Activated CD8-positive, alpha-beta memory T cell treated with anti-CD3 and anti-CD28 coated beads, Interleukin-2, amount 50 U/mL, for 24 hours (primary cell): ENCODE measurements at regions not wholly inside any gene's neighbourhood (a gene's known extent, or its start where the extent isn't known, plus 50 kb on each side); places are given as distances from the start of the nearest gene placed in this dataset.
"Not testable (repeated sequence)": the region's sequence is repeated elsewhere in the genome, so short reads cannot be mapped to it uniquely, and the experiment has no call there.

Experiments
- DNase-seq: peaks from one replicate; pipeline ENCODE4 v3.0.0-alpha.2; 2020; ENCODE audit errors: extremely low read depth

DNA sequence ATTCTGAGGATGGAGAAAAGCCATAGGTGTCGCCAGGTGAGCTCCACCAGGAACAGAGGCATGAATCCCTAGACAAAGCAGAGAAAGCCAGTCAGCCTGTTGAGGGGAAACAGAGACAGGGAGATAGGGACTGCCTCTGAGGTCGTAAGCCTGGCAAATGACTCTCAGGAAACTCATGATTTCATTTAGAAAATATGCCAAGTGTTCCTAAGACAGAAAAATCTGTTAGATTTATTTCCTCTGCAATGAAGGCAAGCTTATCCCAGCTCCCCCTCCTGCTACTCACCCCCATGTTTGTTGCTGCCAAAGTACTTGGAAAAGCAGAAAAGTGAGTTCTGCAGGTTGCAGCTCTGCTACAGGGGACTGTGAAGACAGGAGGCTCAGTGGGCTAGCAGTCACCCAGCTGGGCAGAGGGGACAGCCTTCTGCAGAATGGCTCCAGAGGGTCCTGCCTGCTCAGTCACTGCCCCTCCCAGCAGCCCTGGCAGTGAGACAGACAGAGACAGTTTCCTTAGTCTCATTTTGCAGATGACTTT lies 184.3 kb downstream of the ADRA2A start:
- no peak for DNase-seq

DNA sequence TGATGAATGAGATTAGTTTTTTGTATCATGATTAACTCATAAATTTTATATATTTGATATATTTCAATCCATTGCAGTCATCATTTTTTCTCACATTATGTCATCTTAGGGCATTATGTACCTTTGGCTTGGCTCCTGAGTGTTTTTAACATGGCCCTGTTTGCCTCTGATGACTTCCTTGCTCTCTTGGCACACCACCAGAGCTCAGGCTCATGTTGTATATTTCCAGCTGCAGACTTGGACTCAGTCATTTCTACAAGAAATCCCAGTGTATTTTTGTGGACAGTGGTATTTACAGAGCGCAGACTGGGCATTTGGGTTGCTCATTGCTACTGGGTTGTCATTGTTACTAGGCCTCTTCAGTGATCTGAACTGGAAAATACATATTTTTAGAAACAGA lies 188.5 kb downstream of the ADRA2A start:
- no peak for DNase-seq

DNA sequence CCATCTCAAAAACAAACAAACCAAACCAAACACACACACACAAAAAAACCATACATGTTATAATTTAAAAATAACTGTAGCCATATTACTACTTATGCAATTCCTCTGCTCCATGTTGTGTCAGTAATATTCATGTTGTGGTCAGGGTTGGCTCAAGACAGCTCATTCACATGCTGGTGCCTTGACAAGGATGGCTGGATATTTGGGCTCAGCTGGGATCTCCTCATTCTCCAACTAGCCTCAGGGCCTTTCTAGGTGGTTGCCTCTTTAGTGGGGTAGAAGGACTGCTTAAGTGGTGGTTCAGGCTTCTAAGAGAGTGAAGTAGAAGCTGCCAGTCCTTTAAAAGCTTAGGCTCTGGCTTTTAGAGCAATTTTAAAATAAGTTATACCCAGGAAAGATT lies 189.3 kb downstream of the ADRA2A start:
- DNase-seq, result no peak

DNA sequence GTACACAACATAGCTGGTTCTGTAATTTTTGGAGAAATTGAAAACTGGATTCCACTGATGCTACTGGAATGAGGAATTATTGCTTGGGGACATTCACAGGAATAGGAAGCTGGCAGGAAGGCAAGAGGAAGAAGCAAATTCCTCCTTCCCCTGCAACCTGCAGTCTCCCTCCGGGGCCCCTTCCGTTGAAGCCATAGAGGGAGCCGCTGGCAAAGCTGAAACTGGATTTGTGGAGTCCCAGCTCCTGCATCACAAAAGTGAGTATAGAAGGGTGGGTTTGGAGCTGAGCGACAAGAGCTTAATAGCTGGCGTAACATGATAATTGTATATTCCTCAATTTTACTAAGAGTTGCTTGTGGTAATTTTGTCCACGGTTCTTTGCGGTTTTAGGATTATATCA lies 190.8 kb downstream of the ADRA2A start:
- DNase-seq, result no peak

DNA sequence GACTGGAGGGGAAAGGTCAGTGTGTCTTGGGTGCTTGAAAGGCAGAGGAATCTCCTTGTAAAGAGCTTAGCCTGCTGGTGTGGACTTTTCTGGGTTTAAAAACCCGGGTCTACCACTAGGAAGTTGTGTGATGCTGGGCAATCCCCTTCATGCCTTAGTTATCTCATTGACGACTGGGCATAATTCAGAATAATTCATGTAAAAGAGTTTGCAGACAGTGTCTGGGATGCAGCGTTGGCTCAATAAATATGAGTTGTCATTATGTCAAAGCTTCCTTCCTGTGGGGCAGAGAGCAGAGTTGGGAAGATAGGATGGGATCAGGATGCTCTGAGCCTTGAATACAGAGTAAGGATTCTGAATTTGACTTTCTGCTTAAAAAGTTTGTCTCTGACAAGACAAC lies 196.4 kb downstream of the ADRA2A start:
- DNase-seq, result no peak

DNA sequence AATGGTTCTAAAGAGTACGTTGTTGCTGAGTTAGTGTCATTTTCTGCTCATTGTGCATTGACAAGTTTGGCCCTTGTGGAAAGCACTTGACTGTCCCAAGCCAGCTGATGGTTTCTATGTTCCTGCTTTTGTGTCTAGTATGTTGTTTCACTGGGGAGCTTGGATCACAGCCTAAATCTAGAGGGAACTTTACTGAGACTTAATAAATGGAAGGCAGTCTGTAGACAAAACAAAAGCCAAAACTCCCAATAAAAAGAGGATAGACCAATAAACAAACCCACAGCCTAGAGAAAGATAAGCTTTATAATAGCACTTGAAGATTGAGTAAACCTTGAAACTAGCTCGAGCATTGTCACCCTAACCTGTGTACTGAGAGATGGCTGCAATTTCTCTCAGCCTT lies 196.8 kb downstream of the ADRA2A start:
- no peak for DNase-seq

DNA sequence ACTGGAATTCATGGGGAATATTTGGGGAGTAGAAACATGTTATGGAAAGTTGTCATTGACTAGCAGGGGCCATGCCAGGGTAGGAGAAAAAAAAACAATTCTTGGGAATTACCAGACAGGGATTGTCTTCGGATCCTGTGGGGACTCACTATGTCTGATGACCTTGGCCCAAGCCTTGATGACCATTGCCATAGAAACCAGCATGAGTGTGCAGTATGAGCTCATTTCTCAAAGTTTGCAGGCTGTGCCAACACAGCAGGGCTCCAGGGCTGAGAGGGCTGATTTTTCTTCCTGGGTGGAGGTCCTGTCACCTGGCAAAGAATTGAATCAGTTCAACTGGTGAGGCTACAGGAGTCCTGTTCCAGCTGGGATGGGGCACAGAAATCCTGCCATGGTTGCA lies 198.3 kb downstream of the ADRA2A start:
- DNase-seq, result no peak

DNA sequence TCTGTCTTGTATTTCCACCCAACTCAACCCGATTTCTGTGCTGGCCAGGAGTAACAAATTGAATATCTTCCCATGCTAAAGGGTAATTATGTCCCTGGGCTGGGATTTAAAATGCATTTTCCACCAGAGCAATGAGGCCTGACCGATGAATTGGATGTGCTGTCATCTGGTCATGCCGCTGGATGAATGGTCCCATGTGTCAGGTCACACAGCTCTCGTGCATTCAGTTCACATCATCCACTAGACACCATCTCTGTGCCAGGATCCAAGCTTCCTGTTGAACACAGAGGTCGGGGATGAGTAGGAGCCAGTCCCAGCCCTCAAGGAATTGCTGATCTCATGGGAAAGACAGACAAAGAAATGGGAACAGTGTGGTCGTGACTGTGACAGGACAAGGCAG lies 200.8 kb downstream of the ADRA2A start:
- DNase-seq, result no peak

DNA sequence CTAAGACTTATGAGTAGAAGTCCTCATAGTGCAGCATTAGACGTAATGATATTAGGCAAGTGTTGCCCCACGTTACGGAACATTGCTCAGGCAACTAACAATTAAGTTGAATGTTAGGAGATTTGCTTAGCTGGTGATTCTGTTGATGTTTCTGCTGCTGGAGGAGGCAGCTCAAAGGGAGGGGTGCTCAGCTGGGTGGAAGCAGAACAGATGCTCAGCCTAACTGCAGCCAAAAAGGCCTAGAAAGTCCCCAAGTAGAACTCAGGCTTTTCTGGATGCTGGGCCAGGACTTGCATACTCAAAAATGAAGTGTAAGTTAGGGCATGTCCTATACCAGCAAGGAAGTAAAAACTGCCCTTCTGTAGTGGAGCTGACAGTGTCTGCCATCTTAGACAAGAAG lies 201.4 kb downstream of the ADRA2A start:
- no peak for DNase-seq

DNA sequence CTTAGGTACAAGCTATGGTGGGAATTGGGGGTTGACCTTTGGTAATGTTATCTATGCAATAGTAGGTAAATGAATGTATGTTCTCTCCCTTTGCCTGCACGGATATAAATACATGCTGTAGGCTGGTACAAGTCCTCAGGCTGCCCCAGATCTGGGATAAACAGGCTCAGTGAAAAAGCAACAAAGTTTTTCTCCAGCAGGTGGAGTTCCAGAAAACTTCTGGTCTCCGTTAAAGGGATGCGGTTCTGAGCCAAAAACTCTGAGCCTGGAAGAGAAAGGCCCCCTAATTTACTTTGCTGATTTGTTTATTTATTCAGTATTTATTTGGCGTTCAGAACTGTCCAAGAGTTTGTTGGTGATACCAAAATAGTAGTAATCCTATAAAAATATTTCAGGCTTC lies 204.7 kb downstream of the ADRA2A start:
- DNase-seq, result no peak

DNA sequence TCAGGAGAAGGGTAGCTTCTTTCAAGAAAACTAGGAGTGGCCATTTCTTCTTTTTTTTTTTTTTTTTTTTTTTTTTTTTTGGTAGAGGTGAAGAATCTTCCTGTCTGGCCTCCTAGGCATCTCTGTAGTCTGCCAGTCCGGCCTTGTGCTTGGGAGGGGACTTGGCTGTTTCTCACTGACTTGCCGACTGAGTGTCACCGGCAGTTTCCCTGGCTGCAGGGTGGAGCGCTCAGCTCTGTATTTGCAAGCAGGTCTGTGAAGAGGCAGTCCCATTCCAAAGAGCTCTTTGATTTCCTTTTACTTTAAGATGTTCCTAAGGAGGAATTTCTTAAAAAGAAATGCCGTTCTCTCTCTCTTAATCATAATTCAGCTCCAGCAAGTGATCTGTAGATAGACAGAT lies 212.6 kb downstream of the ADRA2A start:
- no peak for DNase-seq

DNA sequence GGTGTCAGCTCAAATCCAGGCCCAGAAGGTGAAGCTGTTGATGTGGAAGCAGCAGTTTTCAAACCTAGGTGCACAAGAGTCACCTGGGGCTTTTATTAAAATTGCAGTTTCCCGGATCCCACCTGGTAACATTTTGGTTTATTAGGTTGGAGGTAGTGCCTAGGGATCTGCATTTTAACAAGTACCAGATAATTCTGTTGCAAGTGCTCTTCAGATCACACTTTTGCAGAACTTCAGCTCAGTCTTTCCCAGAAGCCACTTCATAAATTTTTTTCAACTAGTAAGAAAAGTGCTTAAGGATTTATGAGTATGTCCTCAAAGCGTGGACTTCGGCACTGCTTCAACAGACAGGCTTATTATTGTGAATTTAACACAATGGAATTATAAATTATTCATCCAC lies 213.8 kb downstream of the ADRA2A start:
- DNase-seq, result no peak

DNA sequence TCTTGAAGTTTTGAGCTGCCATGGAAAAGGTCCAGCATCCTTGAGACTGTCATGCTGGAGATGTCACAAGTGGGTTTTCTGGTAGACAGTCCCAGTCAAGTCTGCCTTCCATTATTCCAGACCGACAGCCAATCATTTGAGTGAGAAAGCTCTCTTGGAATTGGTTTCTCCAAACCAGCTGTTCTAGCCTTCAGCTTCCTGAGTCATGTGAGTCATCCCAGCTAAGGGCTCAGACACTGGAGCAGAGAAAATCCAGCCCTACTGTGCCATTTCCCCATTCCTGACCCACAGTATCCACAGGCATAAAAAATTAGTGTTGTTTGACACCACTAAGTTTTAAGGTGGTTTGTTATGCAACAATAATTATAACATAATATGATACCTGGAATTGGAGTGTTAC lies 219.0 kb downstream of the ADRA2A start:
- DNase-seq, result no peak

DNA sequence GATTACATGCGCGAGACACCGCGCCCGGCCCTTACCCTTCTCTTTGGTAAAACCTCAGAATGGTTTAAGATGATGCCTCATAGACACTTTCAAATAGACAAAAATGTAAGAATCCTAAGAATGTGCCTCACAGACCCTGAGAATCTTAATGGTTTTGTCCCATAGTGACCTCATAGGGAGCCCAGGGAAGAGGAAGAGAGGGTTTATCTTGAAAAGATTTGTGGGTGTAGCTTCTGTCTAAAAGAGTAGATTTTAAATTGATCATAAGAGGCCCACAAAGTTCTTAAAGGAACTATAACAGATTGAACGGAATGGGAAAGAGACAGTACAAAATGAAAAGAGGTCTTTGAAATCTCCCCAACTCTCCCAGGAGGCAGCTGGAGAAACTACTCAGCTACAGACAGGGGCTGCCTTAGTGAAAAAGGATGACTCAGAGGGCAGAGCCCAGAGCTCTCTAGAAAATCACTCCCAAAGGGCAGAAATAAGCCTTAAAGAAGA lies 220.6 kb downstream of the ADRA2A start:
- DNase-seq, result no peak

DNA sequence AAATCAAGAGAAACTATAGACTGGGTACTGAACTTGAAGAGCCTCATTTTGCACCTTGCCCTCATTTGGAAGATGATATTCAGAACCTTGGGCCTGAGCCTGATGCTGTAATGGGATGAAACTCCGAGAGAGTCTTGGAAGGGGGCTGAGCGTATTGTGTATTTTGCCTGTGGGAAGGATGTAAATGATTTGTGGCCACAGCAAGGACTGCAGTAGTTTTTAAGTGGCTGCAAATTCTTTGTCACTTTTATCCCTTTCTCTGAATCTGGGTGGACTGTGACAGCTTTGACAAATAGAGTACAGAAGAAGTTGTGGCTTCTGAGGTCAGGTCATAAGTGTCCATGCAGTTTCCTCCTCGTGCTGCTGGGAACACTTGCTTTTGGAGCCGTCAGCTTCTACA lies 221.2 kb downstream of the ADRA2A start:
- DNase-seq, result no peak

DNA sequence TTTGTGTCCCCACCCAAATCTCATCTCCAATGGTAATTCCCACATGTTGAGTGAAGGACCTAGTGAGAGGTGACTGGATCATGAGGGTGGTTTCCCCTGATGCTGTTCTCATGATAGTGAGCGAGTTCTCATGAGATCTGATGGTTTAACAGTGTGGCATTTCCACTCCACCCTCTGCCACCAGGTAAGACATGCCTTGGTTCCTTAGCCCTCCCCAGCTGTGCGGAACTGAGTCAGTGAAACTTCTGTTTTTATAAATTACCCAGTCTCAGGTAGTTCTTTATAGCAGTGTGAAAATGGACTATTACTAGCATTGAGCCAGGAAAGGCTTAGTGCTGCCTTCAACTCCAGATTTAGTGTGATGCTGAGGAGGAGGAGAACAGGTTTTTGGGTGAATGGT lies 222.2 kb downstream of the ADRA2A start:
- no peak for DNase-seq

DNA sequence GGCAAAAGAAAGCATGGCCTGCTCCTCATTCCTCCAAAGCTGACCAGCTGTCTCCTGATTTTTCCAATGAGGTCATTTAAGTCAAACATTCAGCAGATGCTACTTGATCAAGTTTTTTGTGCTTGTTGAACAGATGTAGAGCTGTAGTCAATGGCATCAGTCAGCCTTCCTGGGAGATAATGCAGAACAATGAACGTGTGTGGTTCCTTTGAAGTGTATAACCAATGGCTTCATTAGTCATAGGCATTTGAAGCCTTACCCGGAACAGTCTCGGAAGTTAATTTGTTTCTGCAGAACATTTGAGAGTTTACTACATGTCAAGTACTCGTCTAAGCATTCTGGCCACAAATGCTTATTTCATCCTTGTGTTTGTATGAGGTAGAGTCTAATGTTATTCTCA lies 227.1 kb downstream of the ADRA2A start:
- no peak for DNase-seq

DNA sequence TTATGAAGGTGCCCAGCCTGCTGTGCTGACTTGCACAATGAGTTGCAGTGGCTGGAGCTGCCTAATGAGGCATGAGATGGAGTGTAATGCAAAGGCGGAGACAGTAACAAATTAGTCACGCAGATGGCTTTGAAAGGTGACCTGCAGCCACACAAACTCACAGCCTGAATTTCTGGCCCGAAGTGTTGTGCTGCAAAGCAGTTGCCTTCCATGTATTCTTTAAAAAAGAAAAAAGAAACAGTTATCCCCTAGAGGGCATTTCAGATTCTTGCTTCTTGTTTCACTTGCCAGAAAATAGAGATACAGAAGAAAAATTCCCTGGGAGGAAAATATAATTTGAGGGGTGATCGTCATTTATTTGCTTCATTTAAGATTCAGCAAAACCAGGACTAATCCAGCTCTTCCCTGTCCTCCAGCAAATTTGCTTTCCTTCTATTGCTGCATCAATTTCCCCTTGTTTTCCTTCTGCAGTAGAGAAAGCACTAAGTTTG lies 239.9 kb downstream of the ADRA2A start:
- DNase-seq, result no peak

DNA sequence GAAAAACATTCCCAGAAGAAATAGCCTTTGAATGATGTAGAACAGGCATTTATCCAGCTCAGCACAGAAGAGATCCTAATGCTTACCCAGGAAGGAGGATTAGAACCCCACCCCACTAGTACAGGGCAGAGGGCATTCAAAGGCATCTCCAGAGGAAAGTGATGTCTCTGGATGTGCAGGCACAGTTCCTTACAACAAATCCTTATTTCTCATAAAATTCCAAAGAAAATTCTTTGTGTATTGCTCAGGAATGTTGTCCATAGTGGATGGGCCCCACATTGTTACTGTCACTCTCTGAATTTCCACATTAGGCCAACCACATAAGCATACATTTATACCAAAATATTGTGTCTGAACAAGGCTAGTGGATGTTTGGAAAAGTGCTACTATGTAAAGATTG lies 243.0 kb downstream of the ADRA2A start:
- no peak for DNase-seq

DNA sequence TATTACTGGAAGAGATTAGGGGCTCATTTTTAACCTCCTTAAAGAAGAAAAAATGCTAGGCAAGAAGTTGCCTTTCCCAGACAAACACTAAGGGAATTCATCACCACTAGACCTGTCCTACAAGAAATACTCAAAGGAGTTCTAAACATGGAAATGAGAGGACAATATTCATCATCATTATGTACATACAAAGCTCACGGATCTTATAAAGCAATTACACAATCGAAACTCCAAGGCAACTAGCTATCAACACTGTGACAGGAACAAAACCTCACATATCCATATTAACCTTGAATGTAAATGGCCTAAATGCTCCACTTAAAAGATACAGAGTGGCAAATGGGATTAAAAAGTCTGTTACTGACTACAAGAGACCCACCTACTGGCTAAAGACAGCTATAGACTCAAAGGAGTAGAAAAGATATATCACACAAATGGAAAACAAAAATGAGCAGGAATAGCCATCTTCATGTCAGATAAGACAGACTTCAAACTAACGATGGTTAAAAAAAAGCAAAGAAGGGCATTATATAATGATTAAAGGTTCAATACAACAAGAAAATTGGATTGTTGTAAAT lies 246.6 kb downstream of the ADRA2A start:
- DNase-seq, result no peak

DNA sequence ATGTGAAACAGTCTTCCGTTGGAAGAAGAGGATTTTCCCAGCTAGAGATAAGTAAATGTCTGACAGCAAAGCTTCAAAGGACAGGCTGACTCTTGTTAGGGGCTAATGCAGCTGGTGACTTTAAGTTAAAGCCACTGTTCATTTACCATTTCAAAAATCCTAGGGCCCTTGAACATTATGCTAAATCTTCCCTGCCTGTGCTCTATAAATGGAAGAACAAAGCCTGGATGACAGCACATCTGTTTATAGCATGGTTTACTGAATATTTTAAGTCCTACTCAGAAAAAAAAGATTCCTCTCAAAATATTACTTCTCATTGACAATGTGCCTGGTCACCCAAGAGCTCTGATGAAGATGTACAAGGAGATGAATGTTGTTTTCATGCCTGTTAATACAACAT lies 255.3 kb downstream of the ADRA2A start:
- not testable (repeated sequence) for DNase-seq

DNA sequence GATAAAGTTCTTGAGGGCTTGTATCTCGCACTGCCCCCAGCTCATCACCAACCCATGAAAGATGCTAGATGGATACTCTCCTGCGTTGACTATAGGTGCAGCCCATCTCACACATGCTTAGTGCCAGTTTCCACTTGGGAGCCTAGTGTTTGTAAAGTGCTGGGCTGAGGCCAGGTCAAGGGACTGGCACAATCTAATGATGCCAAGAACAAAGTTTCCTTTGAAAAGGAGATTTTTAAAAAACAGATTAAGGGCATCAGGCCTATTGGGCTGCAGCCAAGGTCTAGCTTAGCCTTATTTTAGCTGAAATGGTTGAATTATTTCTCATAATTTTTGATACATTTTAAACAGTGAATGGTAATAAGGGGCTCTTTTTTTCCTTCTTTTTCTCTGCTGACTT lies 259.0 kb downstream of the ADRA2A start:
- DNase-seq, result no peak

DNA sequence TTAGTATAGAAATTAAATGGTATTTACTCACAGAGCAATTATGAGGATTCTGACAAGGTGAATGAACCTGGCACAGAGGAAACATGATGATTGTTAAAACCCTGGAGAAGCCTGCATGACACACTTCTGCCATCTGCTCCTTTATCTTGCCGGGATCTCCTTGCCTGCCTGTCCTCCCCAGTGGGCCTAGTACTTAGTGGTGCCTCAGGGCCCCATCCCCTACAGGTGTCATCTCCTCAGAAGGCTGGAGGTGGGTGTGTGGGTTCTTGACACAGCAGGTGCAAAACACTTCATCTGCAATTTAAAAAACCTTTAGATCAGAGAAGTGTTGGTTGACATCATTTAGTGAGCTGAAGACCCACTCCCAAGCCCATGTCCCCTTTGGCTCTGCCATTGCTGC lies 261.2 kb downstream of the ADRA2A start:
- no peak for DNase-seq

DNA sequence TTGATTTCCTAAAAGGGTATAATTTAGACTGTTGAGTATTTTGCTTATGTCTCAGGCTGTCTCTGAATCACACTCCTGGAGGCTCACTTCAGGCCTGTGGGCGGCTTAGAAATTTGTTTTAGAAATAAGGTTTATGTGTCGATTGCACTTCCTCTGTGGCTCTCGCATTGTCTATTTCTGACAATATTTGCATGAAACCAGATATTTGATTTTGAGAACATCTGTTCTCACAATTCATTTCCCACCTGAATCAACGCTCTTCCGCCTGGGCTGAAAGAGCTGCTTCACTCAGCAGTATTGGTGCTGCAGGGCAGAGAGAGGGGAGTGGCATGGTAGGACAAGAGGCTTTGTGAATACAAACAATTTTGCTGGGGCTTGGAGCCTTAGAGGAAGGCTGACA lies 262.0 kb downstream of the ADRA2A start:
- no peak for DNase-seq
